ENCODE measurements at regions not wholly inside any gene's neighbourhood (a gene's known extent, or its start where the extent isn't known, plus 50 kb on each side); places are given as distances from the start of the nearest gene placed in this dataset.

- no peak for TF ChIP-seq POLR2A (IDR thresholded peaks at IDR 0.05)
- TF ChIP-seq, protein P1, sequence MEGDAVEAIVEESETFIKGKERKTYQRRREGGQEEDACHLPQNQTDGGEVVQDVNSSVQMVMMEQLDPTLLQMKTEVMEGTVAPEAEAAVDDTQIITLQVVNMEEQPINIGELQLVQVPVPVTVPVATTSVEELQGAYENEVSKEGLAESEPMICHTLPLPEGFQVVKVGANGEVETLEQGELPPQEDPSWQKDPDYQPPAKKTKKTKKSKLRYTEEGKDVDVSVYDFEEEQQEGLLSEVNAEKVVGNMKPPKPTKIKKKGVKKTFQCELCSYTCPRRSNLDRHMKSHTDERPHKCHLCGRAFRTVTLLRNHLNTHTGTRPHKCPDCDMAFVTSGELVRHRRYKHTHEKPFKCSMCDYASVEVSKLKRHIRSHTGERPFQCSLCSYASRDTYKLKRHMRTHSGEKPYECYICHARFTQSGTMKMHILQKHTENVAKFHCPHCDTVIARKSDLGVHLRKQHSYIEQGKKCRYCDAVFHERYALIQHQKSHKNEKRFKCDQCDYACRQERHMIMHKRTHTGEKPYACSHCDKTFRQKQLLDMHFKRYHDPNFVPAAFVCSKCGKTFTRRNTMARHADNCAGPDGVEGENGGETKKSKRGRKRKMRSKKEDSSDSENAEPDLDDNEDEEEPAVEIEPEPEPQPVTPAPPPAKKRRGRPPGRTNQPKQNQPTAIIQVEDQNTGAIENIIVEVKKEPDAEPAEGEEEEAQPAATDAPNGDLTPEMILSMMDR (IDR thresholded peaks at IDR 0.05): no peak
These were observed 534.6 kb downstream of the NTRK2 start for GRCh38 chr9:85204176-85204575.
